H1 (cell line): ENCODE measurements at regions not wholly inside any gene's neighbourhood (a gene's known extent, or its start where the extent isn't known, plus 50 kb on each side); places are given as distances from the start of the nearest gene placed in this dataset.

ENCODE experiments used
- KDM1A ChIP-seq: fragments of 200-600, 300-600 bp; sonication (generic); IDR thresholded peaks from 2 replicates; pipeline ENCODE4 v1.7.1; 2016; ENCODE audit warnings: mild to moderate bottlenecking, low read length, borderline replicate concordance
- SAP30 ChIP-seq: fragments of 300-600 bp; sonication (generic); IDR thresholded peaks from 2 replicates; pipeline ENCODE4 v1.7.1; 2012; ENCODE audit warnings: low read length, moderate library complexity, mild to moderate bottlenecking, inconsistent platforms; ENCODE audit not compliant: insufficient read depth, insufficient replicate concordance

DNA sequence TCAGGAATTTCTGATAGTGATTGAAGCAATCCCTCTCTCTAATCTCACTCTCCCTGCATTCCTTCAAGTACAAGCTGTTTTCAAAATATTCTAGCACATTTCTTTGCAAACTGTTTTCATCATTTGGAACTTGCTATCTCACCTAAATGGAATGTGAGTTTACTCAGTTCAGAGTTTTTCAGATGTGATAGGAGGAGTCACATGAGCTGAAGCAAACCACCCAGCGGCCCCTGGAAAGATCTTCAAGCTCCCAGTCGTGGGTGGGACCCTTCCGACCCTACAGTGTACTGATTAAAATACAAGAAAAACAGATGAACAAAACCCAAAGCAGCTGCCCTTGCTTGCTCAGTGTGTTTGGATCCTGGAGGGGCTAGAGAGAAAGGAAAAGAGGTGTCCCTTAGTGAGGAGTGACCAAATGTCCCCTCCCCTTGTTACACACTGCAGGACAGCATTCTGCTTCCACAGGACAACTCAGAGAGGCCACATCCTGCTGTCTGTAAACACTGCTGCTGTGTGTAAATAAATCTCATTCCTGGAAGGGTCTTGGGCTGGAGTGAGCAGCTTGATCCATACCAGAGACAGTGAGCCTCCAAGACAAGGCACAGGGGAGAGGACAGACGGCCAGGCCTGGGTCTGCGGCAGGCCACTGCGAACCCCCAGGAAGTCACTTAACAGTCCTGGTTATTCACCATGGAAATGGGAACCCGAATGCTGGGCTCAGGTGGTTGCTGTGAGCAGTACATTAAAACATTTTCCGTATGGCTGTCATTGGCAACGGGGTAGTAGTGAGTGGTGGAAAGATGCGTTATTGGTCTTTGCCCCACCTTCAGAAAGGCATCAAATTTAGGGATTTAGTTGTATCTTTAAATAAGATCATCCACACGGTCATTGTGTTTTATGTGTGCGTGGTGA, 229.2 kb downstream of the RHOU start (continued):
- TF ChIP-seq SAP30: no peak
- TF ChIP-seq KDM1A: no peak
- TF ChIP-seq, all 59 proteins: peak for 0
